T-cell (primary cell): ENCODE measurements at regions not wholly inside any gene's neighbourhood (a gene's known extent, or its start where the extent isn't known, plus 50 kb on each side); places are given as distances from the start of the nearest gene placed in this dataset.
"Not testable (repeated sequence)": the region's sequence is repeated elsewhere in the genome, so short reads cannot be mapped to it uniquely, and the experiment has no call there.

Experiments
- ATAC-seq, 4 experiments: fragments of 200-7000 bp in 3 of 4; fragments of 150-1000 bp in 1 of 4; cut with Tn5 transposase; replicated peaks in 1 of 4; 1 replicate in 3 of 4; 2 replicates in 1 of 4; pipeline ENCODE4 v1.10.0; 2021; ENCODE audit warnings: moderate library complexity in 3 of 4, mild to moderate bottlenecking in 2 of 4, moderate number of reproducible peaks in 1 of 4
- CTCF ChIA-PET, 2 donors: fragments of 300-600 bp; sonication (Branson Sonifier 250); formaldehyde crosslinking; loops; one replicate each; lab custom pipeline; 2022; ENCODE audit warnings: antibody characterized with exemption in 2 of 2; lab: Charles Lee
- POLR2A ChIA-PET, 2 donors: fragments of 300-600 bp; sonication (Branson Sonifier 250); formaldehyde crosslinking; loops; one replicate each; lab custom pipeline; 2022; ENCODE audit warnings: antibody characterized with exemption in 2 of 2; lab: Charles Lee
- DNase-seq, 35 experiments: peaks; one replicate each; pipeline versions ENCODE4 v3.0.0 to v3.0.0-alpha.2; 2013 to 2023
- H3K27ac ChIP-seq: one replicate; pipeline ENCODE4 v1.5.1; 2013; ENCODE audit warnings: low read length
- H3K27me3 ChIP-seq, 2 experiments: replicated peaks in 1 of 2; 1 replicate in 1 of 2; 2 replicates in 1 of 2; pipeline versions ENCODE4 v1.6.1 to v1.7.0; 2013; ENCODE audit warnings: low read length in 1 of 2, mixed read lengths in 1 of 2; ENCODE audit not compliant: control insufficient read depth in 2 of 2, insufficient read depth in 2 of 2; ENCODE audit errors: extremely low read depth in 1 of 2
- H3K36me3 ChIP-seq, 2 donors: 1 replicate in 1 of 2; 2 replicates in 1 of 2; pipeline versions ENCODE4 v1.6.1 to v1.7.0; 2013; ENCODE audit warnings: low read length in 1 of 2; ENCODE audit not compliant: control insufficient read depth in 2 of 2, insufficient read depth in 1 of 2; ENCODE audit errors: extremely low read depth in 1 of 2
- H3K4me1 ChIP-seq, 2 experiments: 1 replicate in 1 of 2; 2 replicates in 1 of 2; pipeline versions ENCODE4 v1.6.1 to v1.7.0; 2013; ENCODE audit warnings: low read length in 2 of 2, mixed read lengths in 1 of 2; ENCODE audit not compliant: insufficient read depth in 2 of 2, control insufficient read depth in 1 of 2; ENCODE audit errors: extremely low read depth in 1 of 2
- H3K4me3 ChIP-seq, 2 donors: 1 replicate in 1 of 2; 2 replicates in 1 of 2; pipeline versions ENCODE4 v1.5.1 to v1.7.0; 2013; ENCODE audit warnings: mild to moderate bottlenecking in 2 of 2, low read length in 1 of 2, moderate library complexity in 1 of 2; ENCODE audit not compliant: control insufficient read depth in 1 of 2; ENCODE audit errors: extremely low read depth in 1 of 2
- H3K9me3 ChIP-seq: 2 replicates; pipeline ENCODE4 v1.7.0; 2013
- H3K27ac Mint-ChIP-seq, 2 donors: one replicate each; pipeline ENCODE4 v1.8.0; 2020 to 2021; ENCODE audit warnings: mild to moderate bottlenecking in 2 of 2, mixed read lengths in 2 of 2
- H3K27me3 Mint-ChIP-seq, 2 donors: one replicate each; pipeline ENCODE4 v1.8.0; 2021 to 2022; ENCODE audit warnings: mixed read lengths in 2 of 2
- H3K36me3 Mint-ChIP-seq: one replicate; pipeline ENCODE4 v1.8.0; 2021; ENCODE audit warnings: mixed read lengths
- H3K4me1 Mint-ChIP-seq, 3 donors: one replicate each; pipeline ENCODE4 v1.8.0; 2020 to 2022; ENCODE audit warnings: mixed read lengths in 3 of 3, mild to moderate bottlenecking in 1 of 3
- H3K4me3 Mint-ChIP-seq, 3 donors: one replicate each; pipeline ENCODE4 v1.8.0; 2020 to 2022; ENCODE audit warnings: mild to moderate bottlenecking in 3 of 3, mixed read lengths in 3 of 3, moderate library complexity in 3 of 3
- H3K9me3 Mint-ChIP-seq, 3 donors: one replicate each; pipeline ENCODE4 v1.8.0; 2020 to 2022; ENCODE audit warnings: mixed read lengths in 3 of 3
- WGBS: methylation state at CpG from one replicate; pipeline ENCODE4 v1.1.5; 2013; ENCODE audit warnings: missing lambda C conversion rate; ENCODE audit not compliant: insufficient coverage; 5-methylcytosine and 5-hydroxymethylcytosine counted together

GRCh38 chr1:30547326-30547725, 176.1 kb downstream of the MATN1 start:
- H3K4me1 Mint-ChIP-seq, ATAC-seq, H3K36me3 ChIP-seq, H3K9me3 ChIP-seq, H3K4me3 ChIP-seq, H3K4me3 Mint-ChIP-seq, POLR2A ChIA-PET, H3K27ac Mint-ChIP-seq, H3K36me3 Mint-ChIP-seq, H3K9me3 Mint-ChIP-seq, H3K27ac ChIP-seq, H3K4me1 ChIP-seq, DNase-seq, CTCF ChIA-PET: not testable (repeated sequence)
- peaks cover 17 to 23% of the 10 kb centered on the region in 2 donors for H3K27me3 Mint-ChIP-seq
- no CpG with 5 or more reads among the region's 2 CpGs for WGBS
- H3K27me3 ChIP-seq: peaks cover 0 to 18% of the 10 kb centered on the region in 2 experiments

GRCh38 chr1:30545365-30545764, 178.0 kb downstream of the MATN1 start:
- DNase-seq: no peak
- POLR2A ChIA-PET: no interaction called here
- Mint-ChIP-seq H3K4me1 (no peaks in the 10 kb centered on the region), H3K9me3 (peaks cover 0 to 4% (median 0%) of the 10 kb centered on the region in 3 donors), H3K36me3 (no peaks in the 10 kb centered on the region), H3K27me3 (peaks cover 16 to 23% of the 10 kb centered on the region in 2 donors), H3K4me3 (no peak overlapping the region), H3K27ac (no peak overlapping the region)
- Histone ChIP-seq H3K27ac (no peak overlapping the region), H3K9me3 (no peaks in the 10 kb centered on the region), H3K4me1 (no peaks in the 10 kb centered on the region), H3K4me3 (no peak overlapping the region), H3K36me3 (no peaks in the 10 kb centered on the region), H3K27me3 (peaks cover 0 to 12% of the 10 kb centered on the region in 2 experiments)
- ATAC-seq: no peak
- CTCF ChIA-PET: no interaction called here
- WGBS: 43% methylated on average over 3 of the region's 4 CpGs

DNA sequence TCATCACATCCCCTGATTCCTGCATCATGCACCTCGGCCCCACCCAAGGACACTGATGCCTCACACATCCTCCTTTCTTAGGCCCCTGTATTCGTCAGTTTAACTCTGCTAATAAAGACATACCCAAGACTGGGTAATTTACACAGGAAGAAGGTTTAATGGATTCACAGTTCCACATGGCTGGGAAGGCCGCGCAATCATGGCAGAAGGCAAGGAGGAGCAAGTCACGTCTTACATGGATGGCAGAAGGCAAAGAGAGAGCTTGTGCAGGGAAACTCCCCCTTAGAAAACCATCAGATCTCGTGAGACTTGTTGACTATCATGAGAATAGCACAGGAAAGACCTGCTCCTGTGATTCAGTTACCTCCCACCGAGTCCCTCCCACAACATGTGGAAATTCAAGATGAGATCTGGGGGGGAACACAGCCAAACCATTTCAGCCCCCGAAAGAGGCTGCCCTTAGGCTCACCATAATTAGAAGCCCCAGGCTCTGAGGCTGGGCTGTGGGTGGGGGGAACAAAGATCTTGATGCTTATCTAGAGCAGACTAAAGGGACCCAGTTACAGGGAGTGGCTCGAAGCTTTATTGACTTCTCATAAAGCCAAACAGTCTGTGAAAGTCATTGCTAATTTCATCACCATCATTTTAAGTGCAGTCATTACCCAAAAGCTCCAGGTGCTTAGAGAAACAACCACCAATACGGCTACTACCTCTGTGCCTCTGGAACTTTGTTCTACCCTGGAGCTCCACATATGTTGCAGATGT, 181.5 kb downstream of the MATN1 start:
- Histone ChIP-seq H3K36me3 (no peaks in the 10 kb centered on the region), H3K27ac (no peak overlapping the region), H3K9me3 (no peaks in the 10 kb centered on the region), H3K4me3 (no peak overlapping the region), H3K27me3 (peaks cover 0 to 18% of the 10 kb centered on the region in 2 experiments), H3K4me1 (no peaks in the 10 kb centered on the region)
- POLR2A ChIA-PET: interaction anchor here in 1 of 2 donors (0.6 kb wide), 1 partner anchor 17 kb away, joined by 4 read pairs; no protein-coding TSS in a partner anchor
- H3K4me3 Mint-ChIP-seq: no peak overlapping the region
- CTCF ChIA-PET: no interaction called here
- no peaks in the 10 kb centered on the region for H3K9me3 Mint-ChIP-seq
- H3K4me1 Mint-ChIP-seq: no peaks in the 10 kb centered on the region
- H3K36me3 Mint-ChIP-seq: no peaks in the 10 kb centered on the region
- DNase-seq (no peak), ATAC-seq (no peak)
- 40% methylated on average over 1 of the region's 10 CpGs for WGBS
- peaks cover 14 to 18% of the 10 kb centered on the region in 2 donors for H3K27me3 Mint-ChIP-seq
- H3K27ac Mint-ChIP-seq: no peak overlapping the region

GRCh38 chr1:30540611-30541192, 182.7 kb downstream of the MATN1 start:
- no peak for ATAC-seq
- CTCF ChIA-PET: interaction anchor here in 1 of 2 donors (1.0 kb wide), 1 partner anchor 18 kb away, joined by 3 read pairs; no protein-coding TSS in a partner anchor
- H3K27me3 Mint-ChIP-seq: peaks cover 9 to 16% of the 10 kb centered on the region in 2 donors

GRCh38 chr1:30539884-30540283, 183.5 kb downstream of the MATN1 start:
- Histone ChIP-seq H3K4me1 (no peaks in the 10 kb centered on the region), H3K27me3 (peaks cover 0 to 18% of the 10 kb centered on the region in 2 experiments), H3K27ac (no peak overlapping the region), H3K36me3 (no peaks in the 10 kb centered on the region), H3K4me3 (no peak overlapping the region), H3K9me3 (no peaks in the 10 kb centered on the region)
- Mint-ChIP-seq H3K27ac (no peak overlapping the region), H3K27me3 (peaks cover 5 to 9% of the 10 kb centered on the region in 2 donors), H3K36me3 (no peaks in the 10 kb centered on the region), H3K4me3 (no peak overlapping the region), H3K4me1 (no peaks in the 10 kb centered on the region), H3K9me3 (no peaks in the 10 kb centered on the region)
- ChIA-PET POLR2A (no interaction called here), CTCF (interaction anchor here in 1 of 2 donors (1.0 kb wide), 1 partner anchor 17 kb away, joined by 3 read pairs; no protein-coding TSS in a partner anchor)
- ATAC-seq (no peak), DNase-seq (no peak)
- 90% methylated on average over 3 of the region's 6 CpGs for WGBS

More at GRCh38 chr1:30540611-30541192, 182.7 kb downstream of the MATN1 start:
- no peak overlapping the region for H3K27ac ChIP-seq
- H3K36me3 Mint-ChIP-seq: no peaks in the 10 kb centered on the region
- peaks cover 0 to 18% of the 10 kb centered on the region in 2 experiments for H3K27me3 ChIP-seq
- 94% methylated on average over 3 of the region's 5 CpGs for WGBS
- no peaks in the 10 kb centered on the region for H3K4me1 ChIP-seq
- H3K4me3 Mint-ChIP-seq: no peak overlapping the region
- no peaks in the 10 kb centered on the region for H3K36me3 ChIP-seq
- POLR2A ChIA-PET: no interaction called here
- H3K9me3 ChIP-seq: no peaks in the 10 kb centered on the region
- H3K9me3 Mint-ChIP-seq: no peaks in the 10 kb centered on the region
- DNase-seq: no peak
- H3K27ac Mint-ChIP-seq: no peak overlapping the region
- H3K4me3 ChIP-seq: no peak overlapping the region
- H3K4me1 Mint-ChIP-seq: no peaks in the 10 kb centered on the region

GRCh38 chr1:30538993-30539867, 184.2 kb downstream of the MATN1 start:
- no peaks in the 10 kb centered on the region for H3K4me1 Mint-ChIP-seq

More at GRCh38 chr1:30538993-30539867, 184.2 kb downstream of the MATN1 start:
- no peak overlapping the region for H3K4me3 ChIP-seq
- 73% methylated on average over 7 of the region's 8 CpGs for WGBS
- POLR2A ChIA-PET: no interaction called here
- no peak overlapping the region for H3K27ac ChIP-seq
- H3K9me3 ChIP-seq: no peaks in the 10 kb centered on the region
- CTCF ChIA-PET: no interaction called here
- DNase-seq: no peak
- no peak for ATAC-seq
- H3K9me3 Mint-ChIP-seq: no peaks in the 10 kb centered on the region
- H3K27me3 Mint-ChIP-seq: peaks cover 4 to 5% of the 10 kb centered on the region in 2 donors
- H3K4me1 ChIP-seq: no peaks in the 10 kb centered on the region
- H3K27me3 ChIP-seq: peaks cover 0 to 19% of the 10 kb centered on the region in 2 experiments
- H3K4me3 Mint-ChIP-seq: no peak overlapping the region
- H3K36me3 Mint-ChIP-seq: no peaks in the 10 kb centered on the region
- H3K36me3 ChIP-seq: no peaks in the 10 kb centered on the region
- H3K27ac Mint-ChIP-seq: no peak overlapping the region
